GM23338 (cell line): ENCODE measurements at regions not wholly inside any gene's neighbourhood (a gene's known extent, or its start where the extent isn't known, plus 50 kb on each side); places are given as distances from the start of the nearest gene placed in this dataset.
"Not testable (repeated sequence)": the region's sequence is repeated elsewhere in the genome, so short reads cannot be mapped to it uniquely, and the experiment has no call there.

ENCODE experiments used
- ATAC-seq: fragments of 200-7000 bp; cut with Tn5 transposase; 3 replicates; pipeline ENCODE4 v1.9.1; 2020
- DNase-seq: peaks from one replicate; pipeline ENCODE4 v3.0.0-alpha.2; 2015; ENCODE audit warnings: low spot score
- H2AFZ ChIP-seq: fragments of 200-600 bp; sonication (generic); 2 replicates; pipeline ENCODE4 v1.8.0; 2016; ENCODE audit warnings: antibody characterized with exemption, mild to moderate bottlenecking, moderate library complexity
- H3F3A ChIP-seq: fragments of 200-600 bp; sonication (generic); replicated peaks from 2 replicates; pipeline ENCODE4 v1.8.0; 2017; ENCODE audit warnings: antibody characterized with exemption, mixed run types, low read depth
- H3K27ac ChIP-seq: fragments of 200-600 bp; sonication (generic); 2 replicates; pipeline ENCODE4 v1.6.1; 2016; ENCODE audit warnings: low read depth
- H3K27me3 ChIP-seq: fragments of 200-600 bp; sonication (generic); 2 replicates; pipeline ENCODE4 v1.8.0; 2016; ENCODE audit warnings: mild to moderate bottlenecking, mixed run types, moderate library complexity; ENCODE audit not compliant: insufficient read depth
- H3K36me3 ChIP-seq: fragments of 200-600 bp; sonication (generic); 2 replicates; pipeline ENCODE4 v1.8.0; 2016; ENCODE audit warnings: mild to moderate bottlenecking; ENCODE audit not compliant: insufficient read depth
- H3K4me1 ChIP-seq: fragments of 200-600 bp; sonication (generic); 2 replicates; pipeline ENCODE4 v1.8.0; 2016; ENCODE audit warnings: mild to moderate bottlenecking, moderate library complexity; ENCODE audit not compliant: insufficient read depth
- H3K4me2 ChIP-seq: fragments of 200-600 bp; sonication (generic); 2 replicates; pipeline ENCODE4 v1.7.1; 2017; ENCODE audit warnings: mixed run types
- H3K4me3 ChIP-seq: fragments of 200-600 bp; sonication (generic); 2 replicates; pipeline ENCODE4 v1.6.1; 2016; ENCODE audit warnings: mixed run types
- H3K79me2 ChIP-seq: fragments of 200-600 bp; sonication (generic); replicated peaks from 2 replicates; pipeline ENCODE4 v1.8.0; 2017; ENCODE audit warnings: mild to moderate bottlenecking; ENCODE audit not compliant: insufficient read depth
- H3K9me2 ChIP-seq: fragments of 200-600 bp; sonication (generic); 2 replicates; pipeline ENCODE4 v1.8.0; 2017; ENCODE audit not compliant: insufficient read depth
- H4K20me1 ChIP-seq: fragments of 200-600 bp; sonication (generic); replicated peaks from 2 replicates; pipeline ENCODE4 v1.8.0; 2017; ENCODE audit warnings: mild to moderate bottlenecking; ENCODE audit not compliant: insufficient read depth
- H3K27ac Mint-ChIP-seq: 2 replicates; pipeline ENCODE4 v1.8.0; 2020; ENCODE audit warnings: inconsistent platforms, mild to moderate bottlenecking, moderate library complexity, mixed read lengths
- H3K27me3 Mint-ChIP-seq: 3 replicates; pipeline ENCODE4 v1.8.0; 2022; ENCODE audit warnings: low read depth, mild to moderate bottlenecking, moderate library complexity, mixed read lengths, inconsistent platforms; ENCODE audit not compliant: insufficient read depth, poor library complexity
- H3K36me3 Mint-ChIP-seq: 3 replicates; pipeline ENCODE4 v1.8.0; 2021; ENCODE audit warnings: low read depth, mild to moderate bottlenecking, inconsistent platforms, moderate library complexity, mixed read lengths
- H3K4me1 Mint-ChIP-seq: 3 replicates; pipeline ENCODE4 v1.8.0; 2020; ENCODE audit warnings: mild to moderate bottlenecking, inconsistent platforms, mixed read lengths
- H3K4me3 Mint-ChIP-seq: 3 replicates; pipeline ENCODE4 v1.8.0; 2021; ENCODE audit warnings: moderate library complexity, mild to moderate bottlenecking, inconsistent platforms, mixed read lengths
- H3K9me3 Mint-ChIP-seq: 3 replicates; pipeline ENCODE4 v1.8.0; 2020; ENCODE audit warnings: moderate library complexity, mild to moderate bottlenecking, inconsistent platforms, mixed read lengths

GRCh38 chr4:189665712-189666305 is 274.9 kb upstream of the FRG1 start:
- Mint-ChIP-seq H3K9me3 (peaks cover 44% of the 10 kb centered on the region), H3K36me3 (peaks cover 12% of the 10 kb centered on the region; the same call in 2 of the 3 replicates)
- not testable (repeated sequence) for H3K4me1 ChIP-seq, DNase-seq, H3K27ac Mint-ChIP-seq, H3K4me1 Mint-ChIP-seq, H3K9me2 ChIP-seq, H3K4me2 ChIP-seq, H3K36me3 ChIP-seq, H3F3A ChIP-seq, H3K4me3 ChIP-seq, H2AFZ ChIP-seq, H4K20me1 ChIP-seq, H3K79me2 ChIP-seq, H3K27ac ChIP-seq, H3K4me3 Mint-ChIP-seq, H3K27me3 ChIP-seq, H3K27me3 Mint-ChIP-seq
- ATAC-seq, result peak; percentile 72

- H3K27ac Mint-ChIP-seq, H3K4me1 Mint-ChIP-seq, H3K36me3 ChIP-seq, H3K79me2 ChIP-seq, DNase-seq, ATAC-seq, H3K4me2 ChIP-seq, H4K20me1 ChIP-seq, H3F3A ChIP-seq, H3K4me3 ChIP-seq, H3K4me1 ChIP-seq, H2AFZ ChIP-seq, H3K27ac ChIP-seq, H3K27me3 ChIP-seq, H3K36me3 Mint-ChIP-seq, H3K4me3 Mint-ChIP-seq, H3K27me3 Mint-ChIP-seq, H3K9me2 ChIP-seq: not testable (repeated sequence)
- peaks cover 31% of the 10 kb centered on the region for H3K9me3 Mint-ChIP-seq
Measured at GRCh38 chr4:189667386-189667785, 273.3 kb upstream of the FRG1 start.

GRCh38 chr4:189697675-189698245 is 242.9 kb upstream of the FRG1 start:
- not testable (repeated sequence) for DNase-seq, ATAC-seq, H3K27ac Mint-ChIP-seq

GRCh38 chr4:189703000-189703399 is 237.7 kb upstream of the FRG1 start:
- H3K27ac Mint-ChIP-seq, result not testable (repeated sequence)

More at GRCh38 chr4:189697675-189698245, 242.9 kb upstream of the FRG1 start:
- H3K4me1 ChIP-seq, H4K20me1 ChIP-seq, H3K27me3 Mint-ChIP-seq, H3K36me3 ChIP-seq, H3K4me1 Mint-ChIP-seq, H3F3A ChIP-seq, H3K9me3 Mint-ChIP-seq, H3K79me2 ChIP-seq, H3K4me2 ChIP-seq, H3K27me3 ChIP-seq, H2AFZ ChIP-seq, H3K4me3 ChIP-seq, H3K9me2 ChIP-seq, H3K36me3 Mint-ChIP-seq, H3K4me3 Mint-ChIP-seq, H3K27ac ChIP-seq: not testable (repeated sequence)

GRCh38 chr4:189706821-189707220 is 233.9 kb upstream of the FRG1 start:
- not testable (repeated sequence) for H3K36me3 Mint-ChIP-seq, H3K36me3 ChIP-seq, H3K4me2 ChIP-seq, H2AFZ ChIP-seq, H4K20me1 ChIP-seq, H3F3A ChIP-seq, H3K27me3 Mint-ChIP-seq, DNase-seq, H3K4me1 Mint-ChIP-seq, H3K4me3 Mint-ChIP-seq, H3K4me3 ChIP-seq, ATAC-seq, H3K9me2 ChIP-seq, H3K27me3 ChIP-seq, H3K27ac ChIP-seq, H3K27ac Mint-ChIP-seq, H3K79me2 ChIP-seq, H3K4me1 ChIP-seq
- peaks cover 20% of the 10 kb centered on the region; the same call in 2 of the 3 replicates for H3K9me3 Mint-ChIP-seq

More at GRCh38 chr4:189703000-189703399, 237.7 kb upstream of the FRG1 start:
- H2AFZ ChIP-seq, H3K27me3 Mint-ChIP-seq, H3K36me3 ChIP-seq, H3K4me2 ChIP-seq, H3K36me3 Mint-ChIP-seq, H3K27ac ChIP-seq, DNase-seq, H3K4me3 Mint-ChIP-seq, H3K4me3 ChIP-seq, H3K27me3 ChIP-seq, H3K4me1 ChIP-seq, ATAC-seq, H4K20me1 ChIP-seq, H3K4me1 Mint-ChIP-seq, H3K79me2 ChIP-seq, H3K9me2 ChIP-seq, H3F3A ChIP-seq: not testable (repeated sequence)
- peaks cover 11% of the 10 kb centered on the region; the same call in 1 of the 3 replicates for H3K9me3 Mint-ChIP-seq

GRCh38 chr4:189707227-189707626 is 233.4 kb upstream of the FRG1 start:
- peaks cover 22% of the 10 kb centered on the region; the same call in 2 of the 3 replicates for H3K9me3 Mint-ChIP-seq
- H3F3A ChIP-seq, H3K4me3 ChIP-seq, H3K36me3 Mint-ChIP-seq, H3K36me3 ChIP-seq, H3K27me3 Mint-ChIP-seq, H3K4me2 ChIP-seq, H4K20me1 ChIP-seq, H3K27ac Mint-ChIP-seq, H3K4me1 ChIP-seq, DNase-seq, H3K79me2 ChIP-seq, ATAC-seq, H3K4me3 Mint-ChIP-seq, H3K4me1 Mint-ChIP-seq, H3K9me2 ChIP-seq, H2AFZ ChIP-seq, H3K27me3 ChIP-seq, H3K27ac ChIP-seq: not testable (repeated sequence)
